ENCODE measurements at regions not wholly inside any gene's neighbourhood (a gene's known extent, or its start where the extent isn't known, plus 50 kb on each side); places are given as distances from the start of the nearest gene placed in this dataset.
"Not testable (repeated sequence)": the region's sequence is repeated elsewhere in the genome, so short reads cannot be mapped to it uniquely, and the experiment has no call there.

- H3K9me3 Mint-ChIP-seq (ENCODE audit: insufficient read depth); H3K36me3 Mint-ChIP-seq (ENCODE audit: low read depth); H3K27me3 Mint-ChIP-seq (ENCODE audit: low read depth); H3K27ac Mint-ChIP-seq; POLR2A ChIA-PET; H3K4me3 Mint-ChIP-seq: not testable (repeated sequence)
- DNase-seq = peak; percentile 55
- ATAC-seq = peak; percentile 61
- CTCF ChIA-PET = interaction anchor here (0.8 to 2.3 kb wide), 4 partner anchors 12 to 78 kb away, joined by 3 to 8 read pairs (median 3); no protein-coding TSS in a partner anchor
- peaks cover 17% of the 10 kb centered on the region for H3K4me1 Mint-ChIP-seq (ENCODE audit: low read depth)
These were observed 1227.4 kb downstream of the TMEM121 start for GRCh38 chr14:106753751-106754150.

- ATAC-seq; H3K36me3 Mint-ChIP-seq (ENCODE audit: low read depth); POLR2A ChIA-PET; DNase-seq; H3K9me3 Mint-ChIP-seq (ENCODE audit: insufficient read depth); H3K4me3 Mint-ChIP-seq; H3K27ac Mint-ChIP-seq: not testable (repeated sequence)
- Mint-ChIP-seq H3K4me1 (ENCODE audit: low read depth) (peaks cover 13% of the 10 kb centered on the region), H3K27me3 (ENCODE audit: low read depth) (peaks cover 16% of the 10 kb centered on the region)
- CTCF ChIA-PET = interaction anchor here (1.3 to 1.5 kb wide), 3 partner anchors 17 to 33 kb away, joined by 3 to 4 read pairs (median 4); no protein-coding TSS in a partner anchor
These were observed 1231.1 kb downstream of the TMEM121 start for GRCh38 chr14:106757444-106757843.

- H3K27ac Mint-ChIP-seq, POLR2A ChIA-PET: not testable (repeated sequence)
- peaks cover 16% of the 10 kb centered on the region for H3K27me3 Mint-ChIP-seq (ENCODE audit: low read depth)
These were observed 1235.8 kb downstream of the TMEM121 start for GRCh38 chr14:106761886-106762816.

GRCh38 chr14:106764968-106765369, 1238.6 kb downstream of the TMEM121 start:
- ATAC-seq (peak; percentile 84), DNase-seq (peak; percentile 32)
- H3K9me3 Mint-ChIP-seq (ENCODE audit: insufficient read depth); H3K27ac Mint-ChIP-seq; H3K4me3 Mint-ChIP-seq; POLR2A ChIA-PET; H3K36me3 Mint-ChIP-seq (ENCODE audit: low read depth): not testable (repeated sequence)
- Mint-ChIP-seq H3K27me3 (ENCODE audit: low read depth) (peaks cover 13% of the 10 kb centered on the region), H3K4me1 (ENCODE audit: low read depth) (peaks cover 42% of the 10 kb centered on the region)
- CTCF ChIA-PET = interaction anchor here (0.6 to 3.0 kb wide), 10 partner anchors 12 to 720 kb away, joined by 3 to 38 read pairs (median 3); no protein-coding TSS in a partner anchor

More at GRCh38 chr14:106761886-106762816, 1235.8 kb downstream of the TMEM121 start:
- H3K36me3 Mint-ChIP-seq (ENCODE audit: low read depth); H3K9me3 Mint-ChIP-seq (ENCODE audit: insufficient read depth); H3K4me3 Mint-ChIP-seq: not testable (repeated sequence)
- ATAC-seq (peak; percentile 66), DNase-seq (peak; percentile 34)
- CTCF ChIA-PET = interaction anchor here (1.2 kb wide), 1 partner anchor 21 kb away, joined by 7 read pairs; no protein-coding TSS in a partner anchor
- peaks cover 28% of the 10 kb centered on the region for H3K4me1 Mint-ChIP-seq (ENCODE audit: low read depth)

GRCh38 chr14:106766145-106766544, 1239.8 kb downstream of the TMEM121 start:
- H3K27ac Mint-ChIP-seq = no peak overlapping the region
- POLR2A ChIA-PET = interaction anchor here (1.0 kb wide), 1 partner anchor 148 kb away, joined by 3 read pairs; no protein-coding TSS in a partner anchor

GRCh38 chr14:106766551-106767277, 1240.3 kb downstream of the TMEM121 start:
- not testable (repeated sequence) for H3K27me3 Mint-ChIP-seq (ENCODE audit: low read depth); ATAC-seq
- POLR2A ChIA-PET = interaction anchor here (1.0 kb wide), 1 partner anchor 148 kb away, joined by 3 read pairs; no protein-coding TSS in a partner anchor

More at GRCh38 chr14:106766145-106766544, 1239.8 kb downstream of the TMEM121 start:
- Mint-ChIP-seq H3K9me3 (ENCODE audit: insufficient read depth) (no peaks in the 10 kb centered on the region), H3K4me3 (no peak overlapping the region), H3K4me1 (ENCODE audit: low read depth) (peaks cover 49% of the 10 kb centered on the region), H3K27me3 (ENCODE audit: low read depth) (peaks cover 5% of the 10 kb centered on the region), H3K36me3 (ENCODE audit: low read depth) (no peaks in the 10 kb centered on the region)
- CTCF ChIA-PET = interaction anchor here (1.0 to 3.0 kb wide), 9 partner anchors 8 to 103 kb away, joined by 3 to 38 read pairs (median 4); no protein-coding TSS in a partner anchor
- no peak for ATAC-seq
- no peak for DNase-seq

GRCh38 chr14:106768230-106768629, 1241.8 kb downstream of the TMEM121 start:
- H3K36me3 Mint-ChIP-seq (ENCODE audit: low read depth); CTCF ChIA-PET; ATAC-seq; H3K27me3 Mint-ChIP-seq (ENCODE audit: low read depth); H3K4me3 Mint-ChIP-seq; H3K9me3 Mint-ChIP-seq (ENCODE audit: insufficient read depth); H3K27ac Mint-ChIP-seq; DNase-seq; POLR2A ChIA-PET: not testable (repeated sequence)
- peaks cover 48% of the 10 kb centered on the region for H3K4me1 Mint-ChIP-seq (ENCODE audit: low read depth)

More at GRCh38 chr14:106766551-106767277, 1240.3 kb downstream of the TMEM121 start:
- not testable (repeated sequence) for H3K9me3 Mint-ChIP-seq (ENCODE audit: insufficient read depth); H3K36me3 Mint-ChIP-seq (ENCODE audit: low read depth)
- Mint-ChIP-seq H3K4me3 (peak overlapping the region; percentile 43), H3K4me1 (ENCODE audit: low read depth) (peaks cover 49% of the 10 kb centered on the region), H3K27ac (peak overlapping the region; percentile 46)
- DNase-seq = peak; percentile 79
- CTCF ChIA-PET = interaction anchor here (1.0 to 3.0 kb wide), 8 partner anchors 8 to 104 kb away, joined by 3 to 38 read pairs (median 4); no protein-coding TSS in a partner anchor

GRCh38 chr14:106768972-106769700, 1242.8 kb downstream of the TMEM121 start:
- H3K27ac Mint-ChIP-seq; DNase-seq; H3K9me3 Mint-ChIP-seq (ENCODE audit: insufficient read depth); ATAC-seq; H3K36me3 Mint-ChIP-seq (ENCODE audit: low read depth); CTCF ChIA-PET; H3K27me3 Mint-ChIP-seq (ENCODE audit: low read depth); POLR2A ChIA-PET; H3K4me3 Mint-ChIP-seq: not testable (repeated sequence)
- H3K4me1 Mint-ChIP-seq (ENCODE audit: low read depth) = peaks cover 48% of the 10 kb centered on the region

GRCh38 chr14:106770158-106770672, 1243.8 kb downstream of the TMEM121 start:
- H3K27me3 Mint-ChIP-seq (ENCODE audit: low read depth); POLR2A ChIA-PET; H3K9me3 Mint-ChIP-seq (ENCODE audit: insufficient read depth); H3K36me3 Mint-ChIP-seq (ENCODE audit: low read depth); DNase-seq; CTCF ChIA-PET: not testable (repeated sequence)
- Mint-ChIP-seq H3K4me1 (ENCODE audit: low read depth) (peaks cover 51% of the 10 kb centered on the region), H3K4me3 (peak overlapping the region; percentile 13), H3K27ac (peak overlapping the region; percentile 66)
- ATAC-seq = peak; percentile 82

GRCh38 chr14:106774889-106775480, 1248.6 kb downstream of the TMEM121 start:
- ATAC-seq (peak; percentile 69), DNase-seq (peak; percentile 91)
- H3K27me3 Mint-ChIP-seq (ENCODE audit: low read depth); POLR2A ChIA-PET; H3K27ac Mint-ChIP-seq; H3K4me3 Mint-ChIP-seq; H3K36me3 Mint-ChIP-seq (ENCODE audit: low read depth); H3K9me3 Mint-ChIP-seq (ENCODE audit: insufficient read depth): not testable (repeated sequence)
- peaks cover 25% of the 10 kb centered on the region for H3K4me1 Mint-ChIP-seq (ENCODE audit: low read depth)
- CTCF ChIA-PET = interaction anchor here (1.5 to 4.7 kb wide), 6 partner anchors 9 to 56 kb away, joined by 4 to 25 read pairs (median 6); no protein-coding TSS in a partner anchor

Data from activated CD8-positive, alpha-beta T cell treated with anti-CD3 and anti-CD28 coated beads, Interleukin-2, amount 10 ng/mL, durations not matched to agents 7 days and 5 days (primary cell).